RWPE2 (cell line): ENCODE measurements at regions not wholly inside any gene's neighbourhood (a gene's known extent, or its start where the extent isn't known, plus 50 kb on each side); places are given as distances from the start of the nearest gene placed in this dataset.
A peak's percentile ranks its signal among the peaks of the same experiment; 100 is the strongest.
"Not testable (repeated sequence)": the region's sequence is repeated elsewhere in the genome, so short reads cannot be mapped to it uniquely, and the experiment has no call there.

Experiments
- ATAC-seq: fragments of 200-7000 bp; cut with Tn5 transposase; 3 replicates; pipeline ENCODE4 v1.9.1; 2021; ENCODE audit warnings: low read depth
- DNase-seq: peaks from one replicate; pipeline ENCODE4 v3.0.0-alpha.2; 2020; ENCODE audit warnings: low spot score
- H3K27ac ChIP-seq: fragments of 450-650 bp; 2 replicates; pipeline ENCODE4 v1.5.1; 2017; ENCODE audit warnings: mild to moderate bottlenecking; ENCODE audit not compliant: poor library complexity, severe bottlenecking
- H3K27me3 ChIP-seq: fragments of 250-450 bp; sonication (Bioruptor Pico); 2 replicates; pipeline ENCODE4 v1.5.1; 2021; ENCODE audit warnings: mild to moderate bottlenecking, moderate library complexity; ENCODE audit not compliant: insufficient read depth, poor library complexity, severe bottlenecking
- H3K36me3 ChIP-seq: fragments of 250-450 bp; sonication (Bioruptor Pico); 2 replicates; pipeline ENCODE4 v1.5.1; 2020; ENCODE audit warnings: low read depth, mild to moderate bottlenecking, moderate library complexity
- H3K4me1 ChIP-seq: fragments of 250-450 bp; sonication (Bioruptor Pico); 2 replicates; pipeline ENCODE4 v1.5.1; 2021; ENCODE audit warnings: mild to moderate bottlenecking, moderate library complexity; ENCODE audit not compliant: insufficient read depth, poor library complexity, severe bottlenecking
- H3K4me3 ChIP-seq: fragments of 250-450 bp; sonication (Bioruptor Pico); 2 replicates; pipeline ENCODE4 v1.5.1; 2021; ENCODE audit warnings: mild to moderate bottlenecking, moderate library complexity; ENCODE audit not compliant: severe bottlenecking
- H3K9me3 ChIP-seq: fragments of 250-450 bp; sonication (Bioruptor Pico); 2 replicates; pipeline ENCODE4 v1.5.1; 2021; ENCODE audit warnings: mild to moderate bottlenecking, moderate library complexity; ENCODE audit not compliant: severe bottlenecking
- TF ChIP-seq, protein P1 (sequence below): fragments of 450-650 bp; IDR thresholded peaks from one replicate; pipeline ENCODE4 v1.5.1; 2017; ENCODE audit warnings: mild to moderate bottlenecking, moderate library complexity; ENCODE audit not compliant: poor library complexity, severe bottlenecking

DNA sequence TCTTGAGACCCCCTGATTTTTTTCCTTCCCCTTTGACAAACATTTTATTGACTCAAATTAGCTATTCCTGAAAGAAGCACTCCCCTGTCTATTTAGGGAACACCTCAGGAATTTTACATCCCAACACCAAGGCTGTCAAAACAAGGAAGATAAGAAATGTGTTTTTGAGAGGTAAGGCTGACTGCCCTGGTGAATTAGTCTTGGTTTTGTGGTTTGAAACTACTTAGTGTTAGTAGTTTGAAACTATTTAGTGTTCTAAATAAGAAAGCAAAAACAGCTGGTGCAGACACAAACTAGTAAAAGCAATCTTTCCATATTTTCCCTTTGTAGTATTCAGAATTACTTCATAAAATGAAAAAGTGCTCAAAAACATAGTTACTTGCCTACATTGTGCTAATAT, 120.7 kb downstream of the PCSK1 start:
- no peaks in the 10 kb centered on the region for H3K4me1 ChIP-seq
- H3K9me3 ChIP-seq, result no peaks in the 10 kb centered on the region
- no peak for ATAC-seq
- H3K36me3 ChIP-seq, result no peaks in the 10 kb centered on the region
- TF ChIP-seq, protein P1, sequence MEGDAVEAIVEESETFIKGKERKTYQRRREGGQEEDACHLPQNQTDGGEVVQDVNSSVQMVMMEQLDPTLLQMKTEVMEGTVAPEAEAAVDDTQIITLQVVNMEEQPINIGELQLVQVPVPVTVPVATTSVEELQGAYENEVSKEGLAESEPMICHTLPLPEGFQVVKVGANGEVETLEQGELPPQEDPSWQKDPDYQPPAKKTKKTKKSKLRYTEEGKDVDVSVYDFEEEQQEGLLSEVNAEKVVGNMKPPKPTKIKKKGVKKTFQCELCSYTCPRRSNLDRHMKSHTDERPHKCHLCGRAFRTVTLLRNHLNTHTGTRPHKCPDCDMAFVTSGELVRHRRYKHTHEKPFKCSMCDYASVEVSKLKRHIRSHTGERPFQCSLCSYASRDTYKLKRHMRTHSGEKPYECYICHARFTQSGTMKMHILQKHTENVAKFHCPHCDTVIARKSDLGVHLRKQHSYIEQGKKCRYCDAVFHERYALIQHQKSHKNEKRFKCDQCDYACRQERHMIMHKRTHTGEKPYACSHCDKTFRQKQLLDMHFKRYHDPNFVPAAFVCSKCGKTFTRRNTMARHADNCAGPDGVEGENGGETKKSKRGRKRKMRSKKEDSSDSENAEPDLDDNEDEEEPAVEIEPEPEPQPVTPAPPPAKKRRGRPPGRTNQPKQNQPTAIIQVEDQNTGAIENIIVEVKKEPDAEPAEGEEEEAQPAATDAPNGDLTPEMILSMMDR, result no peak
- no peak for DNase-seq
- H3K4me3 ChIP-seq, result no peak overlapping the region
- no peak overlapping the region for H3K27ac ChIP-seq
- no peaks in the 10 kb centered on the region for H3K27me3 ChIP-seq

DNA sequence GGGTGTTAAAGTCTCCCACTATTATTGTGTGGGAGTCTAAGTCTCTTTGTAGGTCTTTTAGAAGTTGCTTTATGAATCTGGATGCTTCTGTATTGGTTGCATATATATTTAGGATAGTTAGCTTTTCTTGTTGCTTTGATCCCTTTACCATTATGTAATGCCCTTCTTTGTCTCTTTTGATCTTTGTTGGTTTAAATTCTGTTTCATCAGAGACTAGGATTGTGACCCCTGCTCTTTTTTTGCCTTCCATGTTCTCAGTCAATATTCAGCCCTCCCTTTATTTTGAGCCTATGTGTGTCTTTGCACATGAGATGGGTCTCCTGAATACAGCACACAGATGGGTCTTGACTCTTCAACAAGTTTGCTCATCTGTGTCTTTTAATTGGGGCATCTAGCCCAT, 126.0 kb downstream of the PCSK1 start:
- not testable (repeated sequence) for ATAC-seq, H3K27ac ChIP-seq

DNA sequence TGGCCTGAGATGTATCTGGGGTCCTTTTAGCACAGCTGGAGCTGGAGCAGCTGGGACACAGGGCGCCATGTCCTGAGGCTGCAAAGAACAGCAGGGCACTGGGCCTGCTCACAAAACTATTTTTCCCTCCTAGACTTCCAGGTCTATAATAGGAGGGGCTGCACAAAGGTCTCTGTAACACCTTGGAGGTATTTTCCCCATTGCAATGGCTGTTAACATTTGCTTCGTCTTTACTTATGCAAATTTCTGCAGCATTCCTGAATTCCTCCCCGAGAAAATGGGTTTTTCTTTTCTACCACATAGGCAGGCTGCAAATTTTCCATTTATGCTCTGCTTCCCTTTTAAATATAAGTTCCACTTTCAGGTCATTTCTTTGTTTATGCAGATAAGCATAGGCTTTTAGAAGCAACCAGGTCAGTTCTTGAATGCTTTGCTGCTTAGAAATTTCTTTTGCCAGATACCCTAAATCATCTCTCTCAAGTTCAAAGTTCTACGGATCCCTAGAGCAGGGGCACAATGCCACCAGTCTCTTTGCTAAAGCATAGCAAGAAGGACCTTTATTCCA, 130.8 kb downstream of the PCSK1 start:
- Histone ChIP-seq H3K27ac (no peak overlapping the region), H3K4me3 (no peak overlapping the region), H3K9me3 (no peaks in the 10 kb centered on the region), H3K27me3 (no peaks in the 10 kb centered on the region), H3K36me3 (no peaks in the 10 kb centered on the region), H3K4me1 (peaks cover 13% of the 10 kb centered on the region)
- TF ChIP-seq, protein P1, result no peak
- no peak for ATAC-seq
- DNase-seq, result no peak

More for the DNA sequence above, 126.0 kb downstream of the PCSK1 start:
- not testable (repeated sequence) for H3K4me1 ChIP-seq, H3K9me3 ChIP-seq, H3K36me3 ChIP-seq, H3K4me3 ChIP-seq, H3K27me3 ChIP-seq, DNase-seq

GRCh38 chr5:96300976-96301375, 132.1 kb downstream of the PCSK1 start:
- TF ChIP-seq, protein P1, result no peak
- Histone ChIP-seq H3K4me3 (no peak overlapping the region), H3K36me3 (no peaks in the 10 kb centered on the region), H3K27me3 (no peaks in the 10 kb centered on the region), H3K27ac (no peak overlapping the region), H3K9me3 (no peaks in the 10 kb centered on the region), H3K4me1 (peaks cover 14% of the 10 kb centered on the region)
- no peak for DNase-seq
- no peak for ATAC-seq

- TF ChIP-seq, protein P1, result no peak
- ATAC-seq (peak; percentile 81), DNase-seq (no peak)
- Histone ChIP-seq H3K4me3 (no peak overlapping the region), H3K9me3 (no peaks in the 10 kb centered on the region), H3K27ac (peak overlapping the region; percentile 42), H3K27me3 (no peaks in the 10 kb centered on the region), H3K4me1 (peaks cover 24% of the 10 kb centered on the region), H3K36me3 (no peaks in the 10 kb centered on the region)
Measured at GRCh38 chr5:96297867-96298266, 135.2 kb downstream of the PCSK1 start.
